NCI-H526 treated with DMSO at 0.1 percent for 48 hours (cell line): ENCODE measurements at regions not wholly inside any gene's neighbourhood (a gene's known extent, or its start where the extent isn't known, plus 50 kb on each side); places are given as distances from the start of the nearest gene placed in this dataset.
"Not testable (repeated sequence)": the region's sequence is repeated elsewhere in the genome, so short reads cannot be mapped to it uniquely, and the experiment has no call there.

Source experiments
- DNase-seq: peaks from one replicate; lab custom pipeline; 2025; lab: John Stamatoyannopoulos, UW

DNA sequence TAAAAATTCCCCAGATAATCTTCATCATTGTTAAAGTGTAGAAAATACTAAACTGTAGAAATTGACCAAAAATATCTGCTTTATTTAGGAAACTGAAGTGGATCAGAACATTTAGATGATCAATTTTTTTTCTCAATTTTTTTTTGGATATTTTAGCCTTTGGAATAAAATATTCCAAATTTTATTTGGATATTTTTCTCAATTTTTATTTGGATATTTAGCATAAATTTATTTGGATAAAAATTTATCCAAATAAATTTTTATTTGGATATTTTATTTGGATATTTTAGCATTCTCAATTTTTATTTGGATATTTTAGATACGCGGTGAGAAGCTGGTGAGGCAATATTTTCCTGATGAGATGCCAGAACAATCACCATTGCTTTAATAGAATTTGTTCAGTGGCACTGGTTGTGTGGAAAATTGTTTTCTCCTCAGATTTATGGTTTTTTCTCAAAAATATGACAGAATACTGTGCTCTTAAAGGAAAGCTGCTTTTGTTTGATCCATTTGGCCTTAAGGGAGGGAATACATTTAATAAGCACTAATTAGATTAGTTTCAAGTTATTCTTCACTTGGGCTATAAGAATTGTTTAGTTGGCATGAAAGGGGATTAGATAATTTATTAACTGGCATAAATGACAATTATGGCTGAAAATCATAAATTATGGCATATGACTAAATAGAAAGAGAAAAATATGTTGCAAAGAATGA lies 470.1 kb downstream of the MFSD1 start:
- DNase-seq = no peak

DNA sequence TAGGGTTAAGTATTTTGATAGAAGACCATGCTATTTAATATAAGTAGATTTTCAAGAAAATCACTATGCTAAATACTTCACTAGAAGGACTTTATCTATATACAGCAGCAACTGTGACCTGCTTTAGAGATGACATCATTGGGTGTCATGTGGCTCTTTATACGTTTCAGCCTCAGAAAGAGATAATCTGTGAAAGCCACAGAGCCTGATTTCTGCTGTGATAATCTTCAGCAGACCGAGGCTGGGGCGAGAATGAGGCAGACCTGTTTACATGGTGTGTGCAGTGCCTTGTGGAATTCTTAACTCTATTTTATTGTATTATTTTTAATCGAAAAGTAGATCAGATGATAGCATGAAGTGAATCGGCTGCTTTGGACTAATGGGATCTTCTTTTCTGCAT lies 471.2 kb downstream of the MFSD1 start:
- DNase-seq = no peak

- DNase-seq = no peak
These were observed 471.8 kb downstream of the MFSD1 start for GRCh38 chr3:159273608-159274007.

DNA sequence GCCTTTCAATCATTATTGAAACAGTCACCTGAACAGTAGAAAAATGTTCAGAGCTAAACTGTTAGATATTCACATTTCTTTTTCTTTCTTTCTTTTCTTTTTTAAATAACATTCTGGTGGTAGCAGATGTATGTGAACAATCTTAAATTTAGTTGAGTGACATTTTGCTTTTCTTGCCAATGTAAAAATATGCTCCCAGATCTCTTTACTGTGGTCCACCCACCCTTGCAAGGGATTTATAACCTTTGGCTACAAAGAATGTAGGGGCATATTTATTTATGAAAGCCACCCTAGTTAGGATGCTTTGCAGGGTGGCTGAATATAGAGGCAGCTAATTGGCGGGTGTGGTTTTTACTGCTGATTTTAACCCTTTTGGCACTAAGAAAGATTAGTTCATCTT lies 473.9 kb downstream of the MFSD1 start:
- no peak for DNase-seq

DNA sequence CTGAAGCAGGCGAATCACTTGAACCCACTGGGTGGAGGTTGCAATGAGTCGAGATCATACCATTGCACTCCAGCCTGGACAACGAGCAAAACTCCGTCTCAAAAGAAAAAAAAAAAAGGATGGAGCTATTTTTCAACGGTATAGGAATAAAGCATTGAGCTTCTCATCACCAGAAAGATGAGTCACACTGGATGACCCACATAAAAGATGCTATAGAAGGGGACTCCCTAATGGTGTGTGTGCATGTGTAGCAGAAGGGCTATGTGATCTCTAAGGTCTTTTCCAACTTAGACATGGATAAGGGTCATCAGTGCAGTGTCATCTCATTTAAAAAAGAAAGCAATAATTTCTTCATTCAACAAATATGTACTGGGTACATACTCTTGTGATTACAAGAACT lies 476.0 kb downstream of the MFSD1 start:
- no peak for DNase-seq

GRCh38 chr3:159280386-159281191 lies 478.7 kb downstream of the MFSD1 start:
- DNase-seq = no peak

DNA sequence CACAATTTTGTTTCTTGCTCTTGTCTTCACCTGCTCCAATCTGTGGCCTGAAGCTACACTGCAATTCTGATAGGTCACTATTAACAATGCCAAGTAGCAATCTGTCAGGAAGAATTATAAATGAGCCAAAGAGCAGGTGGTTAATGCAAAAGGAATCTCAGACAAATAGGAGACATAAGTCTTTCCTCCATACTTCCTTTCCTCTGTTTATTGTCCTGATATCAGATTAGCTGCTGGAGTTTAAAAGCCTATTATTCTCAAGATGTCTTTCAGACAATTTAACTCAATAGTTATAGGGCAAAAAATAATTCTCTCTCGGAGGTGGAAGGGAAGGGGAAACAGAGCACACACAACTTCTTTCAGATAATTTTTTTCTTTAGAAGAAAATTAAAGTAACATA lies 491.6 kb downstream of the MFSD1 start:
- DNase-seq = no peak

DNA sequence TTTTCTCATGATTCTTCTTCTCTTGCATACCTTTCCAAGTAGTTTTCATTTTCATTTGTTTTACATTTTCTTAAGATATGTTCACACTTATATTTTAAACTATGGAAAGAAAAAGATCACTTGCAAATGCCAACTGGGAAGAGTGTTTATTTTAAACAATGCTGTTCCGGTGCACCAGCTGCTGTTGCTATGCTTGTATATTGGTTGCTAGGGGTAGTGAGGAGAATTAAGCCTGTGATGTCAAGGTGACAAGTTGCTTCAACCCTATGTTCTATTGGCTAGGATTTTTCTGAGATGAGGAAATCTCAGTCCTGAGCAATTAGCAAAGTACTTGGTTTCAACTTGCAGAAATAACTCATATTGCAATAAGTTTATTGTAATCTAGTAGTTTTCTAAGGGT lies 500.1 kb downstream of the MFSD1 start:
- DNase-seq = no peak

DNA sequence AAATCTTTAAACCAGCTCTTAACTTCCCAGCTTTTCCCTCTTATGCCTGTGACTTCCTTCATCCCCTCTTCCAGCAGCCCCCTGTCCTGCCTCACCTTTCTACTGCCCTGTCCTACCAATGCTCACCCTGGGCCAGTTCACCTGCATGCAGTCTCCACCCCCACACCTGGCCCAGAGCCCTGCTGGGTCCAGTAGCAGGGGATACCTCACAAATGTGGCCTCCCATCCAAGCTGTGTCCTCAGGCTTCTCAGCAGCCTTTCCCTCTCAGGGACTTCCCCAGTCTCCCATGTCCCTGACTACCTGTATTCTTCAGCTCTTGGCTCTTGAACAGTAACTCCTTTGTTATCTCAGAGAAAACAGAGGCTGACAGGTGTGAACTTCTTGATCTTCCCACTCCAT lies 503.2 kb downstream of the MFSD1 start:
- DNase-seq = no peak

GRCh38 chr3:159316706-159317105 lies 514.9 kb downstream of the MFSD1 start:
- not testable (repeated sequence) for DNase-seq

DNA sequence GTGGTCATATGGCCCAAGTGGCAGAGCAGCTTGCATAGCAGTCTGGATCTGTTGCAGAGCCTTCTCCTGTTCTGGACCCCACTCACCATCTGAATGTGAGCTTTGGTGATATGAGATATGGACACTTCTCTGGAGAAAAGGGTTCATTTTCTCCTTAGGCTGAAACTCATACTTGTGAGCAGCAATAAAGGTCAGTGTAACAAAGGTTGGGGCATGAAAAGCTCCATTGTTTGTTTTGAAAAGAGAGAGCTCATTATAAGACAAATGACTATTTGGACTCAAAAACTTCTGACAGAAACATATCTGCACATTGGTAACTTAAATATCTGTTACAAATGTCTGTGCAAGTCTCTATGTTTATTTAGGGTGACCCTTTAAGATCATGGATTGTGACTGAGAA lies 517.3 kb downstream of the MFSD1 start:
- no peak for DNase-seq

GRCh38 chr3:159322322-159322939 lies 520.6 kb downstream of the MFSD1 start:
- DNase-seq = no peak

DNA sequence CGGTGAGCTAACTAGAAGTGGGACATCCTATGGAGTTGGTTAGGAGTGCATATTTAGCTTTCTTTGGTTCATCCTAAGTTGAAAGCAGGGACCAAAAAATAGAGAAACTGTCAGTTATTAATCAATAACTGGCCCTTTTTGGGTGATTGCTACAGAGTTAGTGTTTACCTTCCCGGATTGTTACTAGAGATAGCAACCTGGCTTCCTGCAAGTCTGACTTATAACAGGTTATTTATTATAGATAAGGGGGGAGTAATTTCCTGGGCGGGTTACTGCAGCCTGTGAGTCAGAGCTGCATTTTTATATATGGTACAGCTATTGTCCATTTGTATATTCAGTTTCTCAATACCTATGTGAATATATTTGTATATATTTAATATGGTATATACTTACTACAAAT lies 522.0 kb downstream of the MFSD1 start:
- no peak for DNase-seq

DNA sequence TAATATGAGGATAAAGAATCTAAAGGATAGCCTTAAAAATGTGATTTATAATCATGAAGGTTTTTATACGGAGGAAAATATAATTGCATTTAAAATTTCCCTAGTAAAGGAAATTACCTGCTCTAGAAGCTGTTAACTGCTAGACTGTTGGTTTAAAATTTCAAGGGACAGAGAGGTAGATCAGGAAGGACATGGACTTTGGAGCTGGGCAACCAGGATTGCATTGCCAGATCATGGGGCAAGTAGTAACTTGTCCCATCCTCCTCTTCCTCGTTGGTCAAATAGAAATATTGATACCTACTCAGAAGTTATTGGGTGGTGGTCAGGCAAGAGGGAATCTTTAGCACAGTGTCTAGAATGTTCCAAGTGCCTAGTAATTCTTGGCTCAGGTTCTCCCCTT lies 525.1 kb downstream of the MFSD1 start:
- DNase-seq = no peak

GRCh38 chr3:159332535-159333099 lies 530.8 kb downstream of the MFSD1 start:
- DNase-seq = no peak

- no peak for DNase-seq
These were observed 537.3 kb downstream of the MFSD1 start for GRCh38 chr3:159339131-159339530.

DNA sequence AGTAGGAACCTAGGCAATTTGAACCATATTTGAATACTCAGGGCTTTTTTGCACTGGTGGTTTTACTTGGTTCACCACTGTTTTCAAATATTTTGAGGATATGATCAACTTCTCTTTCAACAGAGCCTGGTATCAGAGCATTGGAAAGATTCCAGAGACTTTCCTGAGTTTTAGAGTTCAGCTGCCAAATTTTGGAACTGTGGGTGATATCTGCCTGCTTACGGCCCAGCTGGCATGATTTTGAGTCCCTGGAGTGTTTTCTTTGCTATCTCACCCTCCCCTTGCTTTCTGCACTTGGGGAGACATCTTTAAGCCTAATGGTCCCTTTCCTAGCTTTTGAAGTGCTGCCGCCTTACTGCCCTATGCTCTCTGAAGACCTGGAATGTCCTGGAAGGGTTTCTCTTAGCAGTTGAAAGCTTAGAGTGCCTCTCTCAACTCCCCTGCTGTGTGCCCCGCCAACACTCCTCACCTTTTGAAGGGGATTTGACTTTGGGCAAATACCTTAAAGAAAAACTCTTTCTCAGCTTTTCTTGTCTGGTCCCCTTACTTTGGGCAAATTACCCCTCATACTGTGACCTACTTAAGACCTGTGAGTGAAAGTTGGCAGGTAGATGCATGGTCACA lies 539.1 kb downstream of the MFSD1 start:
- DNase-seq = no peak

GRCh38 chr3:159346271-159346903 lies 544.5 kb downstream of the MFSD1 start:
- DNase-seq = no peak

DNA sequence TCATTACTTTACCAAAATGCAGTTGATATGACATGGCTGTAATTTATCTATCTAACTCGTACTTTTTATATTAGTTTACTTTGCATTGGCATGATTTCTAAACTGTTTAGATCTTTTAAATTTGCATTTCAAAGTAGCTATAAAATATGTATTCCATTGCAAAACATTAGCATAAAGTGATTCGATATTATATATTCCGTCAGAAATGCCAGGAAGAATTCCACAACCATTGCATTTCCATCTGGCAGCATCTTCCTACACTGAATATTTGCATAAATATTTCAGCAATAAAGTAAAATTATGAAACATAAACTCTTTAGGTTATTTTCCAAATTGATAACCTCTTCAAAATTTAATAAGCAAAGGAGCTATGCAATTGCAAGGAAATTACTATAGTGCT lies 546.6 kb downstream of the MFSD1 start:
- peak; percentile 17 for DNase-seq

DNA sequence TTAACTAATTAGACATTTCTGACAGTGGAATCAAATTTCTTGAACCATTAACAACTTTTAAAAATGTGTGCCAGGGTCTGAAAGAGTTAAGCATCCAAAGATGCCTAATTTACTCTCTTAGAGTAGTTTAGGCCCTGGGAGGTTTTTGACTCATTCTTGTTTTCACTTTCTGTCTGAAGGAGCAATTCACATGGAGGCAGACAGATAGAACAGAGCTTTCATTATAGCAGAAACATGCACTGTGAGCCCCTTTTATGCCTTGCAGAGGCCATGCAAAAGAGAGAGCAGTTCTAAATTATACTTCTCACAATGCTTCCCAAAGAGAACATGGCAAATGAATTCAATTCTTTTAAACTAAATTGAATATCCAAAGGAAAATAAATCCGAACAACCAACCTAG lies 554.8 kb downstream of the MFSD1 start:
- DNase-seq = no peak

DNA sequence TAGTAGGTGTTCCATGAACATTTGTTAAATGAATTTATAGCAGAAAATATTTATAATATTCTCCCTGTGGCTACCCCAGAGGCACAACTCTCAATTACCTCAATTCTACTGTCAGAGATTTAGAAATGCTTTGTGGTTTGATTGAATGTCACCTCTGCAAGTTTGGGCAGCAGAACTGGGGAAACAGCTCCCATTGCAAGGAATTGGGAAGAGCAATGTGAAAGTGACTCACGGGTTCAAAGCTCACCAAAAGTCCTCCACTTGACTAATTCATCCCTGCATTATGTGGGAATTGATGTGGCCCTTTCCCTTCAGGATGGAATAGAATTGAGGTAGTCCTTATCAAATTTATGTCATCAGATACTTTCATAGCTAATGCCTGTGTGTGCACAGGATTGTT lies 562.7 kb downstream of the MFSD1 start:
- no peak for DNase-seq

GRCh38 chr3:159366476-159366875 lies 564.6 kb downstream of the MFSD1 start:
- DNase-seq = no peak
